OCI-LY7 (cell line): ENCODE measurements at regions not wholly inside any gene's neighbourhood (a gene's known extent, or its start where the extent isn't known, plus 50 kb on each side); places are given as distances from the start of the nearest gene placed in this dataset.

ENCODE experiments used
- BruUV-seq: library from RNA; stranded (reverse); fragments of 400-500 nt; replicated peaks from 2 replicates; lab custom pipeline; 2021; lab: Mats Ljungman, UMichigan
- CTCF ChIA-PET: fragments of 300-600 bp; sonication (Branson Sonifier 250); formaldehyde crosslinking; loops from one replicate; lab custom pipeline; 2022; ENCODE audit warnings: antibody characterized with exemption; ENCODE audit not compliant: unreplicated experiment; lab: Charles Lee
- POLR2A ChIA-PET: fragments of 300-600 bp; sonication (Branson Sonifier 250); formaldehyde crosslinking; loops from one replicate; lab custom pipeline; 2022; ENCODE audit warnings: antibody characterized with exemption; lab: Charles Lee
- DNase-seq: peaks from one replicate; pipeline ENCODE4 v3.0.0-alpha.2; 2015; ENCODE audit warnings: low spot score
- H2AFZ ChIP-seq: fragments of 200-600 bp; sonication (generic), shearing (Covaris generic); 2 replicates; pipeline ENCODE4 v1.6.1; 2014; ENCODE audit warnings: mild to moderate bottlenecking, antibody characterized with exemption, low read length, moderate library complexity
- H3K27ac ChIP-seq: fragments of 200-600 bp; sonication (generic); 2 replicates; pipeline ENCODE4 v1.5.1; 2014; ENCODE audit warnings: mixed run types, low read depth, mild to moderate bottlenecking, moderate library complexity, low read length, inconsistent platforms; ENCODE audit not compliant: poor library complexity, severe bottlenecking
- H3K36me3 ChIP-seq: fragments of 200-600 bp; sonication (generic); 2 replicates; pipeline ENCODE4 v1.6.1; 2014; ENCODE audit warnings: mild to moderate bottlenecking, antibody characterized with exemption, low read length, moderate library complexity, mixed read lengths; ENCODE audit not compliant: insufficient read depth
- H3K4me1 ChIP-seq: fragments of 200-600 bp; sonication (generic); 2 replicates; pipeline ENCODE4 v1.5.1; 2014; ENCODE audit warnings: mild to moderate bottlenecking, low read length; ENCODE audit not compliant: insufficient read depth, poor library complexity, severe bottlenecking
- H3K4me2 ChIP-seq: fragments of 200-600 bp; sonication (generic); 2 replicates; pipeline ENCODE4 v1.6.1; 2014; ENCODE audit warnings: mild to moderate bottlenecking, low read length
- H3K4me3 ChIP-seq: fragments of 200-600 bp; sonication (generic); 2 replicates; pipeline ENCODE4 v1.5.1; 2014; ENCODE audit warnings: mild to moderate bottlenecking, low read depth, low read length; ENCODE audit not compliant: poor library complexity, severe bottlenecking
- H3K79me2 ChIP-seq: fragments of 200-600 bp; sonication (generic); 2 replicates; pipeline ENCODE4 v1.6.1; 2016; ENCODE audit warnings: low read depth, mild to moderate bottlenecking, low read length, moderate library complexity, mixed read lengths; ENCODE audit not compliant: insufficient read depth
- H3K9me2 ChIP-seq: fragments of 200-600 bp; sonication (generic); 2 replicates; pipeline ENCODE4 v1.6.1; 2016; ENCODE audit warnings: mild to moderate bottlenecking, low read length, mixed read lengths; ENCODE audit not compliant: insufficient read depth
- H3K9me3 ChIP-seq: fragments of 200-600 bp; sonication (generic); 2 replicates; pipeline ENCODE4 v1.6.1; 2014; ENCODE audit warnings: mild to moderate bottlenecking, mixed run types, low read length, mixed read lengths
- H4K20me1 ChIP-seq: fragments of 200-600 bp; sonication (generic); 2 replicates; pipeline ENCODE4 v1.6.1; 2014; ENCODE audit warnings: mild to moderate bottlenecking, antibody characterized with exemption, low read length, moderate library complexity, mixed read lengths; ENCODE audit not compliant: insufficient read depth
- CTCF ChIP-seq: fragments of 200-600 bp; sonication (generic); conservative IDR thresholded peaks from 2 replicates; pipeline ENCODE4 v1.5.1; 2014; ENCODE audit warnings: mild to moderate bottlenecking, antibody characterized with exemption, low read length, moderate library complexity, mixed read lengths
- EZH2phosphoT487 ChIP-seq: fragments of 200-600 bp; sonication (generic); IDR thresholded peaks from 2 replicates; pipeline ENCODE4 v1.6.1; 2018; ENCODE audit warnings: low read depth, borderline replicate concordance, mild to moderate bottlenecking, mixed run types, antibody characterized with exemption, low read length, moderate library complexity, mixed read lengths
- intact Hi-C: fragments of 100-400 bp; cut with micrococcal nuclease; formaldehyde crosslinking; loops from one replicate; pipeline ENCODE4 v1.10.0; 2022; ENCODE audit not compliant: unreplicated experiment

- TF ChIP-seq EZH2phosphoT487 (no peak), CTCF (no peak)
- no peaks in the 10 kb centered on the region for H3K79me2 ChIP-seq
- no peak overlapping the region for H3K4me3 ChIP-seq
- no peak overlapping the region for H3K4me2 ChIP-seq
- CTCF ChIA-PET, result no interaction called here
- H3K9me2 ChIP-seq, result no peaks in the 10 kb centered on the region
- no peaks in the 10 kb centered on the region for H3K36me3 ChIP-seq
- POLR2A ChIA-PET, result no interaction called here
- DNase-seq, result no peak
- H4K20me1 ChIP-seq, result no peaks in the 10 kb centered on the region
- no peaks in the 10 kb centered on the region for H3K4me1 ChIP-seq
- H3K27ac ChIP-seq, result no peak overlapping the region
- no peak overlapping the region for H2AFZ ChIP-seq
- H3K9me3 ChIP-seq, result no peaks in the 10 kb centered on the region
- intact Hi-C loops, result no loop called here
- no TSS peak for BruUV-seq
These were observed 365.2 kb downstream of the BRINP1 start for GRCh38 chr9:119003882-119004617.

GRCh38 chr9:119004618-119004990 lies 364.6 kb downstream of the BRINP1 start:
- no peak overlapping the region for H3K27ac ChIP-seq
- no peak for TF ChIP-seq EZH2phosphoT487
- no peak for TF ChIP-seq CTCF
- H3K4me2 ChIP-seq, result no peak overlapping the region
- no peaks in the 10 kb centered on the region for H3K9me3 ChIP-seq
- no peak for DNase-seq
- CTCF ChIA-PET, result no interaction called here
- H3K4me3 ChIP-seq, result no peak overlapping the region
- H2AFZ ChIP-seq, result no peak overlapping the region
- H3K79me2 ChIP-seq, result no peaks in the 10 kb centered on the region
- no peaks in the 10 kb centered on the region for H3K4me1 ChIP-seq
- intact Hi-C loops, result no loop called here
- no peaks in the 10 kb centered on the region for H3K9me2 ChIP-seq
- no TSS peak for BruUV-seq
- H3K36me3 ChIP-seq, result no peaks in the 10 kb centered on the region
- no peaks in the 10 kb centered on the region for H4K20me1 ChIP-seq
- POLR2A ChIA-PET, result no interaction called here

GRCh38 chr9:119005162-119005561 lies 364.1 kb downstream of the BRINP1 start:
- no peak for DNase-seq
- TF ChIP-seq CTCF (no peak), EZH2phosphoT487 (no peak)
- H4K20me1 ChIP-seq, result no peaks in the 10 kb centered on the region
- no peaks in the 10 kb centered on the region for H3K79me2 ChIP-seq
- H3K9me2 ChIP-seq, result no peaks in the 10 kb centered on the region
- no peak overlapping the region for H3K27ac ChIP-seq
- CTCF ChIA-PET, result no interaction called here
- H3K4me3 ChIP-seq, result no peak overlapping the region
- no peaks in the 10 kb centered on the region for H3K4me1 ChIP-seq
- POLR2A ChIA-PET, result interaction anchor here (0.6 kb wide), 1 partner anchor 26 kb away, joined by 3 read pairs; no protein-coding TSS in a partner anchor
- no peak overlapping the region for H3K4me2 ChIP-seq
- no peaks in the 10 kb centered on the region for H3K36me3 ChIP-seq
- no peak overlapping the region for H2AFZ ChIP-seq
- BruUV-seq, result no TSS peak
- H3K9me3 ChIP-seq, result no peaks in the 10 kb centered on the region
- intact Hi-C loops, result no loop called here
